GOT3 (cell line): ENCODE measurements at regions not wholly inside any gene's neighbourhood (a gene's known extent, or its start where the extent isn't known, plus 50 kb on each side); places are given as distances from the start of the nearest gene placed in this dataset.

Experiments used
- DNase-seq: peaks from one replicate; lab custom pipeline; 2025; ENCODE audit warnings: mixed read lengths; lab: John Stamatoyannopoulos, UW

- no peak for DNase-seq
These were observed 160.9 kb upstream of the SYT6 start for GRCh38 chr1:114314576-114314975.

- no peak for DNase-seq
These were observed 160.4 kb upstream of the SYT6 start for GRCh38 chr1:114314098-114314497.

DNA sequence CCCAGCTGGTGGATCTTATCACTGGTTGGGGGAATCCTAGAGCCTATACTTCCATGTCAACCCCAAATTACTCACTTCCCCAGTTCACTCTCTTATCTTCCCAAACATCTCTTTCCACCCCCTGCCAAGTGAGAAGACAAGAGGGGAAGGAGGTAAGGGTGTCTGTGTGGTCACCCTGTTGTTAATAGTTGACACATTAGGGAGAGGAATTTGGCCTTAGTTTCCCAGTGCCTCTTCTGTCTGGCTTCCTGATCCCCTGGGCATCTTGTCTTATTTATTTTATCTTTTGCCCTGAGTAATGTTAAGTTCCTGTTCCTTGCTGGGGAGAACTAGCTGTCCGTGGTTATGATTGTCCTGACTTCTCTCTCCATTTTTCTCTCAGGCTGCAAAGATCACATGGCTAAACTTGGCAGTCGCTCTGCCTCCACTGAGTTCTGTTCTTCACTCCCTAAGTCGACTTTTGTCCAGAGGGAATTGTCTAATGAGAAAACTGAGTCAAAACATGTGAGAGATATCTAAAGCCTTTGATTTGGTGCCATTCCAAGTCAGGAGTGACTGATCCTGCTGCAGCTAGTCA is 157.1 kb upstream of the SYT6 start:
- DNase-seq, result no peak

DNA sequence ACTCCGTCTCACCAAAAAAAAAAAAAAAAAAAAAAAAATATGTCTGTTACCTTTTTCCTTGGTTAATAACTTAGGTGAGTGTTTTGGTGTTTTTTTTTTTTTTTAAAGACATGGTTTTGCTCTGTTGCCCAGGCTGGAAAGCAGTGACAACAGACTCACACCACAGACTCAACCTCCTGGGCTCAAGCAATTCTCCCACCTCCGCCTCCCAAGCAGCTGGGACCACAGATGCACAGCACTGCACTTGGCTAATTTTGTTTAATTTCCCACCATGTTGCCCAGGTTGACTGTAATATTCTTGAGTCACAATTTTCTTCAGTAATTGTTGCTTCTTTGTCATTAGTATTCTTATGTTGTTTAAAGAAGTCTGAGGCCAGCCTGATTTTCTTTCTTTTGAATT is 149.2 kb upstream of the SYT6 start:
- DNase-seq, result no peak

DNA sequence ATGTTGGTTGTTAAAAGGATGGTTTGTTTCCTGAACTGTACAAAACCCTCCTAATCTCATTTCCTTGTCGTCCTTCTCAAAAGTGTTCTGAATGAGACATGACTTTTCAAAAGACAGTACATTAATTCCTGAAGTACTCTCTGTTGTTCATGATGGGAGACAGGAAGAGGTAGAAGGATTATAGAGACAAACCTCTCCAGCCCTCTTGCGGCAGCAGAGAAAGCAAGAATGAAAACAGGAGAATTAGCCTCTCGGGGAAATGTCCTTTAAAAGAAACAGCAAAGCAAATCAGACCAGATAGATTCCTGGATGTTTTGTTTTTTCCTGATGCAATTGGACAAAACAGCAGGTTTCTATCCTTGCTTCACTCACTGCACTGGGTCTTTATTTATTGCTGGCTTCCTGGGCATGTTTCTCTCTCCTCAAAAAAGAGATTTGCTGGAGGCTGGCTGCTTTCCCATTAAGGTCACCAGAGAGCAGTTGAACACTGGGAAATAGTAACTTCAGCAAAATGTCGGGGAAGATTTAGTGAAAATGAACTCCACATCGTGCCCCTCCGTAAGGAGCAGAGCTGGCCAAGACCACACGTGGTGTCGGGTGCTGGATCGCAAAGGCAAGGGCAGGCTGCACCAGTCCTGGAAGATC is 145.8 kb upstream of the SYT6 start:
- DNase-seq, result no peak

GRCh38 chr1:114298008-114298407 is 144.3 kb upstream of the SYT6 start:
- DNase-seq, result no peak

DNA sequence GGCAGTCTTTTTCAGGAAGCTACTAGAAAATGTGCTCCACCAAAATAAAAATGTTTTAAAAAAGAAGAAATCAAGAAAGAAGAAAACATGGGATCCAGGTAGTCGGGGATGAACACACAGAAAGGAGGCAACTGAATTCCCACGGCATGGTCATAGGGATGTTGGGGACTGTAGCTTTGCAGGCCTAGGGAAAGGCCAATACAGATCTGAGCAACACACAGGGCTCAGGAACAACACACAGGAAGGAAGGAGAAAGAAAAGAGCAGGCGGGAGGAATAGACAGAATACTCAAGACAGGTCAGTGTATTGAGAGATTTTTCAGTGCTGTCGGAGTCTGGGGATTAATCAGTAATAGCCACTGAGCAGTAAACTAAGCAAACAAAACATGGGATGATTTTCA is 142.7 kb upstream of the SYT6 start:
- no peak for DNase-seq

GRCh38 chr1:114295321-114295720 is 141.7 kb upstream of the SYT6 start:
- DNase-seq, result no peak

- DNase-seq, result no peak
These were observed 139.2 kb upstream of the SYT6 start for GRCh38 chr1:114292835-114293234.

- DNase-seq, result no peak
These were observed 138.5 kb upstream of the SYT6 start for GRCh38 chr1:114292194-114292593.

GRCh38 chr1:114290776-114291175 is 137.1 kb upstream of the SYT6 start:
- DNase-seq, result no peak

GRCh38 chr1:114290341-114290740 is 136.7 kb upstream of the SYT6 start:
- DNase-seq, result no peak

GRCh38 chr1:114289824-114290223 is 136.2 kb upstream of the SYT6 start:
- DNase-seq, result no peak

DNA sequence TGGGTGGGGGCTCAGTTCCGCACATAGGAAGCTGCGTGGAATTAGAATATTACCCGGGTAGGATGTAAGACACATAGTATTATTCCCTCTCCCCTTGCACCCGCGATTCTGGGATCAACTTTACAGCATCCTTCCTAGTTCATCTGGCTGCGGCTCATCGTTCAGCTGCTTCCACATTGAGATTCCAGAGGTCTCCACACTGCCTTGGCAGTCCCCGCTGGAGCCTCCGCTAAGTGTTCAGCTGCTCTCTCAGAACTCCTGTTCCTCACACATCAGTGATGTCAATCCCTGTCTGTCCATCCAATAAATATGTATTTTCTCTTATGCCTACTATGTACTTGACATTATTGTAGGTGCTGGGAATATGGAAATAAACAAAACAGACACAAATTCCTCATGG is 135.6 kb upstream of the SYT6 start:
- DNase-seq, result no peak

DNA sequence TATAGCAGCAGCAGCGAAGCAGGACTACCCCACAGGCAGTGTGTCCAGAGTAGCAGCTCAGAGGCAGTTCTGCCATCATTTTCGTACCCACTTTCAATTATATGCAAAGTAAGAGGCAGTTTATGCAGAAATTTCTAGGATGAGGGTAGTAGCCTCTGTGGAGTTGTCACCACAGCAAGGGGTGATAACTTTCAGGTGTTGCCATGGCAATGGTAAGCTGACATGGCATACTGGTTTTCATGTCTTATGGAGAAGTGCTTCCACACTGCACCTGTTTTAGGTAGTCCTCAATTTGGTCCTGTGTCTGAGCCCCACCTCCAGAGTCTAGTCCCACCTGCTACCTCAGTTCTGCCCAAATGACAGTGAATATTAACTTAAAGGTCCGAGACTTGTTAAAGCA is 133.3 kb upstream of the SYT6 start:
- DNase-seq, result no peak

DNA sequence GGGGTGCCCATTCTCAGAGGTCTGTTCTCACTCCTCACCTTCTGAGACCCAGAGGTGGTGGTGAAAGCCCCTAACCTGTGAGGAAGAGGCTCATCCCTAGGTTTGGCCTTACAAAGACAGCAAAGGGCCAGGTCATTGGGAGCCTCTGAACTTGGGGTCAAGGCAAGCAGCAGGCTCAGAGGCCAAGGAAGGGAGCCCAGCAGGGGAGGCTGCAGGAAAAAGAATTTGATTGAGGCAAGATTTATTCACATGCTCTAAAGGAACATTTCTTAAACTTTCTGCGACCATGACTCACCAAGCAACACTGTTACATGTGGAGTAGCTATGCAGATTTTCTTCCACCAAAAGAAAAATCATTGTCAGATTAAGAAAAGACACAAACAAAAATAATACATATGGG is 132.5 kb upstream of the SYT6 start:
- no peak for DNase-seq

GRCh38 chr1:114282751-114283403 is 129.2 kb upstream of the SYT6 start:
- DNase-seq, result peak; percentile 5

GRCh38 chr1:114278911-114279310 is 125.2 kb upstream of the SYT6 start:
- no peak for DNase-seq

DNA sequence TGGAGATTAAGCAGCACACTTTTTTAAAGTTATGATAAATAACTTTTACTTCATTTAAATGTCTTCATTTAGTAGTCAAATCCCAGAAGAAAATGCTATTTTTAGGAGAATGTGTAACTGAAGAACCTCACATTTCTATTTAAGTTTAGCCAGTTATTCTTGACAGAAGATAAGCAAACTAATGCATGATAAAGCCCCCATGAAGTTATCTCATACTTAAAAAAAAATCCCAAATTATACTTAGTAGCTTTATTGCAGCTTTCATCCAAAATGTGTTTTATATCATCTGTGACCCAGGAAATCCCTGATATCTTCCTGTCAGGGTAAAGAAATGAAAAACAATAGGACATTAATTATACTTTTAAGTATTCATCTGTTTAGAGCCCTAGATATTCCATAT is 124.8 kb upstream of the SYT6 start:
- no peak for DNase-seq

- no peak for DNase-seq
These were observed 121.1 kb upstream of the SYT6 start for GRCh38 chr1:114274621-114275317.

GRCh38 chr1:114272593-114272992 is 118.9 kb upstream of the SYT6 start:
- no peak for DNase-seq

GRCh38 chr1:114270718-114271117 is 117.0 kb upstream of the SYT6 start:
- no peak for DNase-seq

- DNase-seq, result no peak
These were observed 116.6 kb upstream of the SYT6 start for GRCh38 chr1:114270282-114270681.
